Suprapubic skin (tissue), 4 donors: ENCODE measurements at regions not wholly inside any gene's neighbourhood (a gene's known extent, or its start where the extent isn't known, plus 50 kb on each side); places are given as distances from the start of the nearest gene placed in this dataset.

Source experiments
- DNase-seq, 2 donors: peaks; one replicate each; pipeline ENCODE4 v3.0.0-alpha.2; 2019; ENCODE audit warnings: low spot score in 2 of 2
- H3K27ac ChIP-seq: fragments of 200-600 bp; sonication (generic); one replicate; pipeline ENCODE4 v1.5.1; 2019
- H3K27me3 ChIP-seq: fragments of 200-600 bp; sonication (generic); one replicate; pipeline ENCODE4 v1.5.1; 2019
- H3K36me3 ChIP-seq: fragments of 200-600 bp; sonication (generic); one replicate; pipeline ENCODE4 v1.5.1; 2019
- H3K4me1 ChIP-seq: fragments of 200-600 bp; sonication (generic); one replicate; pipeline ENCODE4 v1.5.1; 2019
- H3K4me3 ChIP-seq: fragments of 200-600 bp; sonication (generic); one replicate; pipeline ENCODE4 v1.5.1; 2019; ENCODE audit warnings: mild to moderate bottlenecking
- H3K9me3 ChIP-seq: fragments of 200-600 bp; sonication (generic); one replicate; pipeline ENCODE4 v1.5.1; 2019
- EP300 ChIP-seq: sonication (generic); formaldehyde crosslinking; IDR thresholded peaks from one replicate; pipeline ENCODE4 v1.6.1; 2017; ENCODE audit warnings: antibody characterized with exemption
- POLR2A ChIP-seq, 2 donors: fragments of 450-650 bp; IDR thresholded peaks; one replicate each; pipeline ENCODE4 v1.6.1; 2017; ENCODE audit warnings: antibody characterized with exemption in 2 of 2, mild to moderate bottlenecking in 2 of 2, moderate library complexity in 2 of 2
- POLR2AphosphoS5 ChIP-seq, 3 donors: sonication (generic); formaldehyde crosslinking; IDR thresholded peaks; one replicate each; pipeline ENCODE4 v1.6.1; 2017; ENCODE audit warnings: antibody characterized with exemption in 3 of 3
- WGBS: methylation state at CpG from one replicate; pipeline ENCODE4 v1.1.5; 2018; 5-methylcytosine and 5-hydroxymethylcytosine counted together
- TF ChIP-seq, protein P1 (sequence below), 2 donors: fragments of 200-600 bp in 1 of 2; fragments of 450-650 bp in 1 of 2; sonication (generic) in 1 of 2; IDR thresholded peaks; one replicate each; pipeline ENCODE4 v1.5.1; 2016 to 2019; ENCODE audit warnings: antibody characterized with exemption in 2 of 2, mild to moderate bottlenecking in 1 of 2, moderate library complexity in 1 of 2

DNA sequence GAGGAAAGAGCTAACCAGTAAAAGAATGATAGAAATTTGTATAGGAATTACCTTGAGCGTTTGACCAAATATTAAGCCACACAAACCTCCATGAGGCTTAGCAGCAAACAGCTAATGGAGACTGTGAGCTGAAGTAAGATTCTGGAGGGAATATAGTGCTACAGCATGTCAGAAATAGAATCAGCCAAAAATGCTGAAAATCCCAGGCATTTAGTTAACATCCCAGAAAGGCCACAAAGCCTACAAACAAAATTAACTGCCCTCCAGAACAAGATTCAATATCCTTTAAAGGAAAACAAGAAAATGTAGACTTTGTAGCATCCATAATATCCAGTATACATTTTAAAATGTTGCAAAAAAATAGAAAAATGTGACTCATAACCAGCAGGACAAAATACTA is 257.8 kb upstream of the TUSC1 start:
- Histone ChIP-seq H3K9me3 (no peaks in the 10 kb centered on the region), H3K27ac (no peak overlapping the region), H3K4me1 (no peaks in the 10 kb centered on the region), H3K36me3 (no peaks in the 10 kb centered on the region), H3K4me3 (no peak overlapping the region), H3K27me3 (no peaks in the 10 kb centered on the region)
- 73% methylated on average over 1 of the region's 1 CpG for WGBS
- no peak for TF ChIP-seq POLR2A (IDR thresholded peaks at IDR 0.05)
- no peak for TF ChIP-seq POLR2AphosphoS5 (IDR thresholded peaks at IDR 0.05)
- TF ChIP-seq, protein P1, sequence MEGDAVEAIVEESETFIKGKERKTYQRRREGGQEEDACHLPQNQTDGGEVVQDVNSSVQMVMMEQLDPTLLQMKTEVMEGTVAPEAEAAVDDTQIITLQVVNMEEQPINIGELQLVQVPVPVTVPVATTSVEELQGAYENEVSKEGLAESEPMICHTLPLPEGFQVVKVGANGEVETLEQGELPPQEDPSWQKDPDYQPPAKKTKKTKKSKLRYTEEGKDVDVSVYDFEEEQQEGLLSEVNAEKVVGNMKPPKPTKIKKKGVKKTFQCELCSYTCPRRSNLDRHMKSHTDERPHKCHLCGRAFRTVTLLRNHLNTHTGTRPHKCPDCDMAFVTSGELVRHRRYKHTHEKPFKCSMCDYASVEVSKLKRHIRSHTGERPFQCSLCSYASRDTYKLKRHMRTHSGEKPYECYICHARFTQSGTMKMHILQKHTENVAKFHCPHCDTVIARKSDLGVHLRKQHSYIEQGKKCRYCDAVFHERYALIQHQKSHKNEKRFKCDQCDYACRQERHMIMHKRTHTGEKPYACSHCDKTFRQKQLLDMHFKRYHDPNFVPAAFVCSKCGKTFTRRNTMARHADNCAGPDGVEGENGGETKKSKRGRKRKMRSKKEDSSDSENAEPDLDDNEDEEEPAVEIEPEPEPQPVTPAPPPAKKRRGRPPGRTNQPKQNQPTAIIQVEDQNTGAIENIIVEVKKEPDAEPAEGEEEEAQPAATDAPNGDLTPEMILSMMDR (IDR thresholded peaks at IDR 0.05): no peak
- TF ChIP-seq EP300: no peak
- DNase-seq: no peak

GRCh38 chr9:25935188-25935587 is 256.9 kb upstream of the TUSC1 start:
- no peaks in the 10 kb centered on the region for H3K4me1 ChIP-seq
- no peak for DNase-seq
- no peaks in the 10 kb centered on the region for H3K36me3 ChIP-seq
- H3K27me3 ChIP-seq: no peaks in the 10 kb centered on the region
- H3K9me3 ChIP-seq: no peaks in the 10 kb centered on the region
- H3K27ac ChIP-seq: no peak overlapping the region
- TF ChIP-seq EP300 (no peak), POLR2A (IDR thresholded peaks at IDR 0.05) (no peak), POLR2AphosphoS5 (IDR thresholded peaks at IDR 0.05) (no peak)
- TF ChIP-seq, protein P1 (IDR thresholded peaks at IDR 0.05): no peak
- no peak overlapping the region for H3K4me3 ChIP-seq
- WGBS: 70% methylated on average over 2 of the region's 2 CpGs

GRCh38 chr9:25918761-25919160 is 240.5 kb upstream of the TUSC1 start:
- H3K9me3 ChIP-seq: no peaks in the 10 kb centered on the region
- peaks cover 5% of the 10 kb centered on the region for H3K4me1 ChIP-seq
- no peak for DNase-seq
- H3K4me3 ChIP-seq: no peak overlapping the region
- no peak for TF ChIP-seq EP300
- TF ChIP-seq, protein P1 (IDR thresholded peaks at IDR 0.05): no peak
- no peak for TF ChIP-seq POLR2A (IDR thresholded peaks at IDR 0.05)
- no peak for TF ChIP-seq POLR2AphosphoS5 (IDR thresholded peaks at IDR 0.05)
- H3K27ac ChIP-seq: no peak overlapping the region
- no peaks in the 10 kb centered on the region for H3K36me3 ChIP-seq
- WGBS: 85% methylated on average over 2 of the region's 2 CpGs
- no peaks in the 10 kb centered on the region for H3K27me3 ChIP-seq

GRCh38 chr9:25917731-25918362 is 239.6 kb upstream of the TUSC1 start:
- no peak for DNase-seq
- no peak for TF ChIP-seq POLR2A (IDR thresholded peaks at IDR 0.05)
- TF ChIP-seq, protein P1 (IDR thresholded peaks at IDR 0.05): no peak
- TF ChIP-seq EP300: no peak
- TF ChIP-seq POLR2AphosphoS5 (IDR thresholded peaks at IDR 0.05): no peak

GRCh38 chr9:25913806-25914205 is 235.6 kb upstream of the TUSC1 start:
- Histone ChIP-seq H3K4me1 (peaks cover 5% of the 10 kb centered on the region), H3K36me3 (no peaks in the 10 kb centered on the region), H3K4me3 (no peak overlapping the region), H3K27me3 (no peaks in the 10 kb centered on the region), H3K27ac (no peak overlapping the region), H3K9me3 (no peaks in the 10 kb centered on the region)
- DNase-seq: no peak
- TF ChIP-seq EP300: no peak
- no peak for TF ChIP-seq POLR2AphosphoS5 (IDR thresholded peaks at IDR 0.05)
- TF ChIP-seq, protein P1 (IDR thresholded peaks at IDR 0.05): no peak
- no peak for TF ChIP-seq POLR2A (IDR thresholded peaks at IDR 0.05)
- 68% methylated on average over 4 of the region's 4 CpGs for WGBS

More at GRCh38 chr9:25917731-25918362, 239.6 kb upstream of the TUSC1 start:
- no peaks in the 10 kb centered on the region for H3K27me3 ChIP-seq
- H3K27ac ChIP-seq: no peak overlapping the region
- no peaks in the 10 kb centered on the region for H3K9me3 ChIP-seq
- H3K4me1 ChIP-seq: peaks cover 5% of the 10 kb centered on the region
- no peak overlapping the region for H3K4me3 ChIP-seq
- no peaks in the 10 kb centered on the region for H3K36me3 ChIP-seq
